K562 (cell line): ENCODE measurements at regions not wholly inside any gene's neighbourhood (a gene's known extent, or its start where the extent isn't known, plus 50 kb on each side); places are given as distances from the start of the nearest gene placed in this dataset.

Source experiments
- ATAC-seq: fragments of 200-7000 bp; cut with Tn5 transposase; 3 replicates; pipeline ENCODE4 v1.9.1; 2020; ENCODE audit warnings: moderate library complexity
- BruUV-seq: library from RNA; stranded (reverse); fragments of 400-500 nt; replicated peaks from 2 replicates; lab custom pipeline; 2021; lab: Mats Ljungman, UMichigan
- CTCF ChIA-PET: fragments of 300-600 bp; formaldehyde crosslinking; extraction: SDS; loops from one replicate; lab custom pipeline; 2021; ENCODE audit warnings: low intra/inter-chr PET ratio; lab: Yijun Ruan, JAX
- POLR2A ChIA-PET: fragments of 300-600, 350-650 bp; sonication (Branson Sonifier 250); formaldehyde crosslinking; extraction: SDS; loops from one replicate; lab custom pipeline; 2021; ENCODE audit warnings: antibody characterized with exemption, inconsistent platforms; lab: Yijun Ruan, JAX
- DNase-seq, 4 experiments: peaks; one replicate each; pipeline versions ENCODE4 v3.0.0 to v3.0.0-alpha.2; 2011 to 2018; ENCODE audit warnings: low spot score in 3 of 4, mixed read lengths in 3 of 4; ENCODE audit errors: extremely low read depth in 1 of 4
- FAIRE-seq: peaks from 2 replicates; lab custom pipeline; 2011; peaks lifted over from hg19 to GRCh38; lab: Jason Lieb, UNC
- H2AFZ ChIP-seq: 2 replicates; pipeline ENCODE4 v1.6.0; 2011; ENCODE audit warnings: low read depth, low read length, control low read depth, inconsistent platforms
- H3K27ac ChIP-seq: fragments of 200-600 bp; 3 replicates; pipeline ENCODE4 v1.8.0; 2011; ENCODE audit warnings: low read depth, mild to moderate bottlenecking, control low read depth, inconsistent platforms, low read length, moderate library complexity, mixed read lengths; ENCODE audit errors: extremely low read depth
- H3K27me3 ChIP-seq, 2 experiments: fragments of 300-600 bp in 1 of 2; 2 replicates in 1 of 2; 3 replicates in 1 of 2; pipeline versions ENCODE4 v1.6.0 to v1.8.0; 2011; ENCODE audit warnings: inconsistent platforms in 2 of 2, low read length in 2 of 2, mild to moderate bottlenecking in 1 of 2, mixed read lengths in 1 of 2, moderate library complexity in 1 of 2; ENCODE audit not compliant: control insufficient read depth in 2 of 2, insufficient read depth in 2 of 2
- H3K36me3 ChIP-seq: fragments of 300-600 bp; 3 replicates; pipeline ENCODE4 v1.8.0; 2011; ENCODE audit warnings: mild to moderate bottlenecking, low read length, inconsistent platforms; ENCODE audit not compliant: control insufficient read depth, insufficient read depth
- H3K4me1 ChIP-seq, 2 experiments: fragments of 200-600 bp in 1 of 2; replicated peaks in 1 of 2; 2 replicates in 1 of 2; 3 replicates in 1 of 2; pipeline versions ENCODE4 v1.5.1 to v1.8.0; 2011; ENCODE audit warnings: inconsistent platforms in 2 of 2, low read length in 2 of 2, mild to moderate bottlenecking in 1 of 2, mixed read lengths in 1 of 2, moderate library complexity in 1 of 2; ENCODE audit not compliant: control insufficient read depth in 2 of 2, insufficient read depth in 2 of 2
- H3K4me2 ChIP-seq: 2 replicates; pipeline ENCODE4 v1.6.1; 2011; ENCODE audit warnings: low read length, control low read depth, inconsistent platforms, mixed read lengths; ENCODE audit not compliant: insufficient read depth
- H3K4me3 ChIP-seq: fragments of 200-600 bp; sonication (generic), shearing (Covaris generic); 2 replicates; pipeline ENCODE4 v1.5.1; 2016; ENCODE audit warnings: control low read depth, inconsistent platforms
- H3K79me2 ChIP-seq: fragments of 200-600 bp; 3 replicates; pipeline ENCODE4 v1.8.0; 2011; ENCODE audit warnings: low read length, inconsistent platforms; ENCODE audit not compliant: control insufficient read depth, insufficient read depth
- H3K9ac ChIP-seq, 2 experiments: 2 replicates each; pipeline versions ENCODE4 v1.6.0 to v1.6.1; 2011; ENCODE audit warnings: low read depth in 2 of 2, low read length in 2 of 2, control low read depth in 1 of 2, inconsistent platforms in 1 of 2, mild to moderate bottlenecking in 1 of 2, mixed read lengths in 1 of 2; ENCODE audit not compliant: insufficient read depth in 1 of 2
- H3K9me1 ChIP-seq: one replicate; pipeline ENCODE4 v1.6.0; 2011; ENCODE audit warnings: inconsistent platforms, mild to moderate bottlenecking, low read length, moderate library complexity; ENCODE audit not compliant: control insufficient read depth, insufficient read depth
- H3K9me3 ChIP-seq: replicated peaks from 2 replicates; pipeline ENCODE4 v1.5.1; 2011; ENCODE audit warnings: low read depth, low read length, inconsistent platforms; ENCODE audit not compliant: control insufficient read depth, insufficient read depth
- H4K20me1 ChIP-seq: replicated peaks from 2 replicates; pipeline ENCODE4 v1.6.1; 2011; ENCODE audit warnings: low read length, inconsistent platforms, mixed read lengths; ENCODE audit not compliant: control insufficient read depth, insufficient read depth
- CBX8 ChIP-seq: fragments of 200-600 bp; sonication (generic); IDR thresholded peaks from 2 replicates; pipeline ENCODE4 v1.6.1; 2012; ENCODE audit warnings: borderline replicate concordance, mixed run types, low read depth, mild to moderate bottlenecking, moderate library complexity, mixed read lengths, low read length, control low read depth, inconsistent platforms; ENCODE audit not compliant: poor library complexity, severe bottlenecking; ENCODE audit errors: extremely low read depth
- E2F6 ChIP-seq, 2 experiments: IDR thresholded peaks; 2 replicates each; pipeline ENCODE4 v1.6.1; 2011; ENCODE audit warnings: borderline replicate concordance in 1 of 2, control low read depth in 1 of 2, low read depth in 1 of 2, low read length in 1 of 2, mild to moderate bottlenecking in 1 of 2, mixed read lengths in 1 of 2, moderate library complexity in 1 of 2; ENCODE audit not compliant: insufficient read depth in 1 of 2, insufficient read length in 1 of 2, poor library complexity in 1 of 2, severe bottlenecking in 1 of 2; ENCODE audit errors: extremely low read depth in 1 of 2
- EP400 ChIP-seq: fragments of 450-650 bp; IDR thresholded peaks from 2 replicates; pipeline ENCODE4 v1.6.1; 2017; ENCODE audit warnings: antibody characterized with exemption, mild to moderate bottlenecking, moderate library complexity
- MYC ChIP-seq, 2 experiments: fragments of 250-450 bp in 1 of 2; sonication (Bioruptor Pico) in 1 of 2; IDR thresholded peaks; 2 replicates each; pipeline versions ENCODE4 v1.5.1 to v1.6.1; 2012 to 2021; ENCODE audit warnings: low read depth in 2 of 2, borderline replicate concordance in 1 of 2, improper control_type of control experiment in 1 of 2, low read length in 1 of 2, mild to moderate bottlenecking in 1 of 2, moderate library complexity in 1 of 2
- TBP ChIP-seq: optimal IDR thresholded peaks from 2 replicates; pipeline ENCODE3; 2011; ENCODE audit warnings: low read depth, low read length, improper control_type of control experiment
- ZBTB49 ChIP-seq: sonication (generic); formaldehyde crosslinking; IDR thresholded peaks from 2 replicates; pipeline ENCODE4 v1.8.0; 2022; ENCODE audit warnings: missing genetic modification reagents, mild to moderate bottlenecking, borderline replicate concordance
- ZNF121 ChIP-seq: sonication (generic); formaldehyde crosslinking; conservative IDR thresholded peaks from 2 replicates; pipeline ENCODE4 v1.8.0; 2022; ENCODE audit warnings: missing genetic modification reagents
- ZNF134 ChIP-seq: fragments of 250-450 bp; sonication (Bioruptor Pico); conservative IDR thresholded peaks from 2 replicates; pipeline ENCODE4 v1.4.0; 2020
- ZNF384 ChIP-seq: IDR thresholded peaks from 2 replicates; pipeline ENCODE4 v1.6.1; 2012; ENCODE audit warnings: low read depth, low read length, improper control_type of control experiment
- ZNF512 ChIP-seq: IDR thresholded peaks from 2 replicates; pipeline ENCODE4 v1.6.1; 2016; ENCODE audit warnings: missing genetic modification characterization, missing compliant biosample characterization
- ZSCAN32 ChIP-seq: fragments of 450-650 bp; formaldehyde crosslinking; IDR thresholded peaks from 2 replicates; pipeline ENCODE4 v1.4.0; 2020; ENCODE audit warnings: mild to moderate bottlenecking, moderate library complexity
- WGBS: fragments of 100-300 bp; shearing (Covaris generic); methylation state at CpG from one replicate; pipeline ENCODE4 v1.1.6; 2016; ENCODE audit warnings: low coverage, mixed read lengths; ENCODE audit not compliant: insufficient coverage; ENCODE audit errors: missing lambda C conversion rate; 5-methylcytosine and 5-hydroxymethylcytosine counted together
- in situ Hi-C: fragments of 300-500 bp; cut with MboI; formaldehyde crosslinking; loops from 4 replicates; pipeline ENCODE4 v1.15.0; 2018; ENCODE audit warnings: inconsistent platforms, mixed read lengths
- intact Hi-C: fragments of 100-400 bp; cut with micrococcal nuclease; formaldehyde crosslinking; loops from 2 replicates; pipeline ENCODE4 v1.14.2; 2022

- BruUV-seq = no TSS peak
These were observed 211.4 kb upstream of the SLC39A10 start for GRCh38 chr2:195445639-195446038.

More at GRCh38 chr2:195445639-195446038, 211.4 kb upstream of the SLC39A10 start:
- CTCF ChIA-PET = no interaction called here
- no peak overlapping the region for H3K27ac ChIP-seq
- no peaks in the 10 kb centered on the region for H3K36me3 ChIP-seq
- H3K27me3 ChIP-seq = no peaks in the 10 kb centered on the region
- FAIRE-seq = no peak
- H3K4me1 ChIP-seq = no peaks in the 10 kb centered on the region
- H3K4me2 ChIP-seq = no peak overlapping the region
- H3K9ac ChIP-seq = no peak overlapping the region
- H3K9me1 ChIP-seq = no peaks in the 10 kb centered on the region
- no peak overlapping the region for H2AFZ ChIP-seq
- in situ Hi-C loops = no loop called here
- TF ChIP-seq ZNF121 (CRISPR knock-in tag) = no peak
- TF ChIP-seq ZNF384 = no peak
- TF ChIP-seq ZSCAN32 (CRISPR knock-in tag) = no peak
- no peak for TF ChIP-seq ZBTB49 (CRISPR knock-in tag)
- TF ChIP-seq MYC (IDR thresholded peaks at IDR 0.05; ENCODE audit: low read depth, low read length) = no peak
- no peak for TF ChIP-seq MYC (CRISPR knock-in tag; IDR thresholded peaks at IDR 0.05; ENCODE audit: borderline replicate concordance, low read depth)
- no peak for TF ChIP-seq TBP
- TF ChIP-seq ZNF512 (tag) = no peak
- TF ChIP-seq CBX8 = no peak
- no peak for TF ChIP-seq ZNF134 (CRISPR knock-in tag)
- no peak for TF ChIP-seq EP400
- TF ChIP-seq E2F6 (IDR thresholded peaks at IDR 0.05; ENCODE audit: borderline replicate concordance in 1 of 2, extremely low read depth in 1 of 2, insufficient read depth in 1 of 2, insufficient read length in 1 of 2, low read depth in 1 of 2, low read length in 1 of 2, poor library complexity in 1 of 2, severe bottlenecking in 1 of 2) = no peak
- TF ChIP-seq, all 486 proteins: peak for 0
- H3K9me3 ChIP-seq = peaks cover 6% of the 10 kb centered on the region
- no peaks in the 10 kb centered on the region for H3K79me2 ChIP-seq
- no peak for DNase-seq
- no peak overlapping the region for H3K4me3 ChIP-seq
- H4K20me1 ChIP-seq = no peaks in the 10 kb centered on the region
- WGBS = 9% methylated on average over 1 of the region's 1 CpG
- intact Hi-C loops = no loop called here
- POLR2A ChIA-PET = no interaction called here
- ATAC-seq = no peak
